ENCODE measurements at regions not wholly inside any gene's neighbourhood (a gene's known extent, or its start where the extent isn't known, plus 50 kb on each side); places are given as distances from the start of the nearest gene placed in this dataset.

DNA sequence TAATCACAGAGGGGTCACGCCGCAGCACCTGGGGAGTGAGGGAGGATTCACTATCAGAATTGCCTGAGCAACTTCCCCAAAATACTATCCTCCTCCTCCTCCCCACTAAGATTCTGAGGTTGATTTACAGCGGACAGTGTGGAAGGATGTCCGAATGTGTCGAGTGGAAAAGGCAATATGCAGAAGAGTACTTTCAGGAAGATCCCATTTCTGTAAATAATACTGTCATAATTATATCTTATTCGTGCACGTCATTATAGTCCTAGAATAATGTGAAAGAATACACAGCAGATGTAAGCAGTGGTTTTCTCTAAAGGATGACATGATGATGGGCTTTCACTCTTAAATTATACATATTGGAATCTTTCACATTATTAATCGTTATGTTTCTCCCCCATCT lies 149.8 kb upstream of the NOCT start:
- Histone ChIP-seq H3K79me1 (ENCODE audit: low read depth in 1 of 2, low read length in 2 of 2) (no peaks in the 10 kb centered on the region), H2BK15ac (ENCODE audit: low read depth, low read length) (no peak overlapping the region), H3K9me3 (ENCODE audit: control insufficient read depth, insufficient read depth, low read length) (no peaks in the 10 kb centered on the region), H2BK120ac (ENCODE audit: low read depth, low read length) (no peak overlapping the region), H3K4me1 (ENCODE audit: control insufficient read depth, insufficient read depth, low read length) (peaks cover 8% of the 10 kb centered on the region), H3K4me2 (ENCODE audit: low read depth, low read length) (no peak overlapping the region), H4K5ac (ENCODE audit: low read depth, low read length) (no peak overlapping the region), H2BK20ac (ENCODE audit: low read depth, low read length) (no peak overlapping the region), H3K18ac (ENCODE audit: low read depth, low read length) (no peak overlapping the region), H3K9ac (ENCODE audit: low read depth, low read length) (no peak overlapping the region), H4K91ac (ENCODE audit: insufficient read depth, low read depth, low read length) (no peak overlapping the region), H3K9me1 (ENCODE audit: insufficient read depth, low read length) (peaks cover 11% of the 10 kb centered on the region), H2AFZ (replicated peaks; ENCODE audit: low read length, poor library complexity) (no peak overlapping the region), H3K4me3 (ENCODE audit: insufficient read depth, low read depth, low read length) (no peak overlapping the region), H3K14ac (replicated peaks; ENCODE audit: low read depth, low read length) (no peak overlapping the region), H2AK5ac (ENCODE audit: low read depth, low read length) (no peak overlapping the region), H3K27ac (ENCODE audit: insufficient read depth, low read length) (no peak overlapping the region), H3K4ac (ENCODE audit: low read depth, low read length) (no peak overlapping the region), H3K27me3 (ENCODE audit: control insufficient read depth, insufficient read depth, low read length) (peaks cover 1% of the 10 kb centered on the region; the same call in 1 of the 2 replicates), H4K20me1 (ENCODE audit: insufficient read depth, low read length) (no peaks in the 10 kb centered on the region), H2AK9ac (replicated peaks; ENCODE audit: low read depth, low read length, poor library complexity) (no peak overlapping the region), H3K23ac (ENCODE audit: low read depth, low read length) (no peak overlapping the region), H3K56ac (ENCODE audit: extremely low read depth, insufficient read depth, low read length) (no peak overlapping the region), H3K36me3 (ENCODE audit: control insufficient read depth, insufficient read depth, low read length) (no peaks in the 10 kb centered on the region), H2BK5ac (ENCODE audit: low read depth, low read length, poor library complexity, severe bottlenecking) (no peak overlapping the region), H4K8ac (ENCODE audit: low read depth in 2 of 2, low read length in 2 of 2) (no peak overlapping the region)
- no CpG with 5 or more reads among the region's 8 CpGs for WGBS, 2 experiments (ENCODE audit: extremely low coverage in 2 of 2, insufficient read length in 1 of 2)
- DNase-seq (no peak), ATAC-seq (ENCODE audit: low read depth) (no peak)
- in situ Hi-C loops (cut with MboI; ENCODE audit: low sequenced_read_pairs): loop anchor here (25.0 kb wide), 1 partner anchor 653 kb away; no protein-coding TSS in a partner anchor
- POLR2A ChIA-PET (ENCODE audit: unreplicated experiment): no interaction called here
- no peak for TF ChIP-seq MAZ (IDR thresholded peaks at IDR 0.05; ENCODE audit: borderline replicate concordance, low read depth, low read length)
- no peak for TF ChIP-seq MXI1 (IDR thresholded peaks at IDR 0.05; ENCODE audit: borderline replicate concordance, low read depth, low read length)
- TF ChIP-seq SMC3 (IDR thresholded peaks at IDR 0.05; ENCODE audit: low read depth, low read length): no peak
- no peak for TF ChIP-seq RAD21 (IDR thresholded peaks at IDR 0.05; ENCODE audit: low read length)
- TF ChIP-seq RFX5 (IDR thresholded peaks at IDR 0.05; ENCODE audit: low read depth, low read length): no peak
- no peak for TF ChIP-seq MAFK (IDR thresholded peaks at IDR 0.05; ENCODE audit: low read depth, low read length)
- TF ChIP-seq CHD1 (IDR thresholded peaks at IDR 0.05; ENCODE audit: low read depth, low read length): no peak
- intact Hi-C loops (cut with micrococcal nuclease): no loop called here
- no TSS peak for BruUV-seq (replicated peaks)
- dilution Hi-C loops (cut with HindIII; ENCODE audit: low sequenced_read_pairs, unreplicated experiment): no loop called here
- CTCF ChIA-PET: no interaction called here
